Colonic mucosa (tissue), 4 donors: ENCODE measurements at regions not wholly inside any gene's neighbourhood (a gene's known extent, or its start where the extent isn't known, plus 50 kb on each side); places are given as distances from the start of the nearest gene placed in this dataset.

Experiments used
- DNase-seq: peaks from one replicate; pipeline ENCODE4 v3.0.0-alpha.2; 2020
- H3K27ac ChIP-seq: fragments of 200-600 bp; one replicate; pipeline ENCODE4 v1.8.0; 2021
- H3K27me3 ChIP-seq: fragments of 200-600 bp; one replicate; pipeline ENCODE4 v1.8.0; 2021
- H3K36me3 ChIP-seq: fragments of 200-600 bp; one replicate; pipeline ENCODE4 v1.8.0; 2021
- H3K4me1 ChIP-seq: fragments of 200-600 bp; one replicate; pipeline ENCODE4 v1.8.0; 2021; ENCODE audit warnings: mild to moderate bottlenecking
- H3K4me3 ChIP-seq: fragments of 200-600 bp; one replicate; pipeline ENCODE4 v1.8.0; 2021
- H3K9ac ChIP-seq, 2 donors: one replicate each; pipeline ENCODE4 v1.7.0; 2013; ENCODE audit warnings: control low read depth in 2 of 2, low read depth in 2 of 2, low read length in 2 of 2
- H3K9me3 ChIP-seq: fragments of 200-600 bp; one replicate; pipeline ENCODE4 v1.8.0; 2021
- intact Hi-C: fragments of 100-400 bp; cut with DNase I; formaldehyde crosslinking; loops from one replicate; pipeline ENCODE4 v1.14.1; 2022
- TF ChIP-seq, protein P1 (sequence below): fragments of 200-600 bp; IDR thresholded peaks from one replicate; pipeline ENCODE4 v1.8.0; 2022; ENCODE audit warnings: antibody characterized with exemption, mild to moderate bottlenecking
- donor health status: healthy.
- donor health status: DM: no; HTN: no; CAD: no.
- donor health status: DM: no; HTN: no; CAD: no.

DNA sequence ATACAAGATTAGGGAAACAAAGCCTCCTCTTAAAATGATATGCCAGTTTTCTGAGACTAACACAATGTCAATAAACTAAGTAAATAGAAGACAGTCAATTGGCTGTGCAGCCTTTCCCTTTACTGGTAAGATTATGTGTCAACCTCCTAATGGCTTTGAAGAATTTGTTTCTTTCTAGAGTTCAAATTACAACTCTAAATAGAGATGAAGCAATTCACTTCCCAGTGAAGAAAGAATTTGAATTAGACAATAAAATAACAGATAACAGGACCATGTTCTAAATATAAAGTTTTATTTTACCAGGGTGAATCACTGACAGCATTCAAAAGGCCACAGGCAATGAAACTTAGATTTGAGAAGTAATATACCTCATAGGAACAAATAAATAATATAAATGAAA, 680.3 kb downstream of the PLA2G4A start:
- H3K9me3 ChIP-seq, result no peaks in the 10 kb centered on the region
- no peak overlapping the region for H3K9ac ChIP-seq
- H3K27ac ChIP-seq, result no peak overlapping the region
- no peaks in the 10 kb centered on the region for H3K27me3 ChIP-seq
- intact Hi-C loops, result no loop called here
- no peak overlapping the region for H3K4me3 ChIP-seq
- no peaks in the 10 kb centered on the region for H3K4me1 ChIP-seq
- TF ChIP-seq, protein P1, sequence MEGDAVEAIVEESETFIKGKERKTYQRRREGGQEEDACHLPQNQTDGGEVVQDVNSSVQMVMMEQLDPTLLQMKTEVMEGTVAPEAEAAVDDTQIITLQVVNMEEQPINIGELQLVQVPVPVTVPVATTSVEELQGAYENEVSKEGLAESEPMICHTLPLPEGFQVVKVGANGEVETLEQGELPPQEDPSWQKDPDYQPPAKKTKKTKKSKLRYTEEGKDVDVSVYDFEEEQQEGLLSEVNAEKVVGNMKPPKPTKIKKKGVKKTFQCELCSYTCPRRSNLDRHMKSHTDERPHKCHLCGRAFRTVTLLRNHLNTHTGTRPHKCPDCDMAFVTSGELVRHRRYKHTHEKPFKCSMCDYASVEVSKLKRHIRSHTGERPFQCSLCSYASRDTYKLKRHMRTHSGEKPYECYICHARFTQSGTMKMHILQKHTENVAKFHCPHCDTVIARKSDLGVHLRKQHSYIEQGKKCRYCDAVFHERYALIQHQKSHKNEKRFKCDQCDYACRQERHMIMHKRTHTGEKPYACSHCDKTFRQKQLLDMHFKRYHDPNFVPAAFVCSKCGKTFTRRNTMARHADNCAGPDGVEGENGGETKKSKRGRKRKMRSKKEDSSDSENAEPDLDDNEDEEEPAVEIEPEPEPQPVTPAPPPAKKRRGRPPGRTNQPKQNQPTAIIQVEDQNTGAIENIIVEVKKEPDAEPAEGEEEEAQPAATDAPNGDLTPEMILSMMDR, result no peak
- no peaks in the 10 kb centered on the region for H3K36me3 ChIP-seq
- no peak for DNase-seq

DNA sequence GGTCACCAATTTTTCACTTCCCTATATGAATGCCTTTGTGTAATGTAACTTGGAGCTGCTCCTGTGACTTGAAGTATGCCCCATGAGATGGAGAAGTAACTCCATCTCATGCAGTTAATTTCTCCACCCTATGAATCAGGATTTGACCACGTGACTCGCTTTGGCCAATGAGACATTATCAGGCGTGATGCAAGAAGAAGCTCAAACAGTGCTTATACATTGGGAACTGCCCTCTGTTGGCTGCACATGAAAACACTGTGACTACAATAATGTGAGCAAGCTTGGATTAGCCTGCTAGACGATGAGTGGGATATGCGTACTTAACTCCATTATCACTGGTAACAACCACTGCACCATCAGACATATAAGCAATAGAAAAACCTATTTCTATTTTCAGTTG, 684.4 kb downstream of the PLA2G4A start:
- Histone ChIP-seq H3K36me3 (no peaks in the 10 kb centered on the region), H3K9me3 (no peaks in the 10 kb centered on the region), H3K27ac (no peak overlapping the region), H3K27me3 (no peaks in the 10 kb centered on the region), H3K4me1 (no peaks in the 10 kb centered on the region), H3K9ac (no peak overlapping the region), H3K4me3 (no peak overlapping the region)
- no peak for DNase-seq
- intact Hi-C loops, result no loop called here
- TF ChIP-seq, protein P1, result no peak

DNA sequence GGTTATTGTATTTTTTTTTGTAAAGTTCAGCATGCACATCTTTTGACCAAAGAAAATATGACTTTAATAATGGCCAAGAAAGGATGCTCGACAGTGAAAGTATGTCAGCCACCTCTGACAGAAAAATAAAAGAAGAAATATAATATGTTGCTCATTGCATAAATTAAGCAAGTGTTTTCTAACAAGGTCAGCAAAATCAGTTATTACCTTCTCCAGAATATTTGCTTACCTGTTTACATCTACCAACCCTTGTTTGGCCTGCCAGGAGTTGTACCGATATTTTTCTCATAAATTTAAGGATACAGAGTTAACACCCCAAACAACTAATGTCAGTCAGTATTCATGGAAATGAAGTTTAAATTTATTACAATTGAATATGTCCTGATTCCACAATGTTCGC, 685.4 kb downstream of the PLA2G4A start:
- no peak overlapping the region for H3K9ac ChIP-seq
- H3K27me3 ChIP-seq, result no peaks in the 10 kb centered on the region
- no peaks in the 10 kb centered on the region for H3K36me3 ChIP-seq
- TF ChIP-seq, protein P1, result no peak
- H3K9me3 ChIP-seq, result no peaks in the 10 kb centered on the region
- intact Hi-C loops, result no loop called here
- H3K27ac ChIP-seq, result no peak overlapping the region
- H3K4me1 ChIP-seq, result no peaks in the 10 kb centered on the region
- no peak overlapping the region for H3K4me3 ChIP-seq
- no peak for DNase-seq

DNA sequence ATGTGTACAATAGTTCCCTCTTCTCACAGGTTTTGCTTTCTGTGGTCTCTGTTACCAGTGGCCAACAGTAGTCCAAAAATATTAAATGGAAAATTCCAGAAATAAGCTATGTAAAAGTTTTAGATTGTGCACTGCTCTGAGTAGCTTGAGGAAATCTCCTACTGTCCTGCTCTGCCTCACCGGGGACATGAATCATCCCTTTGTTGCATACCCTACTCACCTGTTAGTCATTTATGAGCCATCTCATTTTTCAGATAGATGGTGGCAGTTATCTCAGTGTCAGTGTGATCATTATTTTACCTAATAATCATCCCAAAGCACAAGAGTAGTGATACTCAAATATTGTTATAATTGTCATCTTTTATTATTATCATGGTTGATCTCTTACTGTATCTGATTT, 688.1 kb downstream of the PLA2G4A start:
- Histone ChIP-seq H3K4me3 (no peak overlapping the region), H3K9ac (no peak overlapping the region), H3K36me3 (no peaks in the 10 kb centered on the region), H3K9me3 (no peaks in the 10 kb centered on the region), H3K4me1 (no peaks in the 10 kb centered on the region), H3K27me3 (no peaks in the 10 kb centered on the region), H3K27ac (no peak overlapping the region)
- TF ChIP-seq, protein P1, result no peak
- no peak for DNase-seq
- intact Hi-C loops, result no loop called here

DNA sequence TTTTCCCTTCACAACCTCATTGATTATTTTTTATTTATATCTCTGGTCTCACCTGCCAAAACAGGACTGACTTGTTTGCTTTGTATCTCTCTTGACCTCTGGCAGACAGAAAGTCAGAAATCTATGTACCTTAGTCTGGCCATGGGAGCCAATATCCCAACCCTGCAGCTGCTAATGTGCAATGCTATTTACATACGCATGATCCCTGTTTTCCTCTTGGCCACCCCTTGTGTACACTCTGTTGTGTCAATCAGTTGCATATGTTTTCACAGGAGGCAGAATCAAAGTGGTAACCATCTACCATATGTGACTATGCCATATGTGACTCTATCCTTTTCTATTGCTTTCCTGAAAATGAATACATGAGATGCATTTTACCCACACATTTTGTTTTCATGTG, 688.8 kb downstream of the PLA2G4A start:
- H3K27me3 ChIP-seq, result no peaks in the 10 kb centered on the region
- H3K36me3 ChIP-seq, result no peaks in the 10 kb centered on the region
- no peak overlapping the region for H3K9ac ChIP-seq
- DNase-seq, result no peak
- no peak overlapping the region for H3K4me3 ChIP-seq
- H3K27ac ChIP-seq, result no peak overlapping the region
- TF ChIP-seq, protein P1, result no peak
- intact Hi-C loops, result no loop called here
- H3K9me3 ChIP-seq, result no peaks in the 10 kb centered on the region
- no peaks in the 10 kb centered on the region for H3K4me1 ChIP-seq

DNA sequence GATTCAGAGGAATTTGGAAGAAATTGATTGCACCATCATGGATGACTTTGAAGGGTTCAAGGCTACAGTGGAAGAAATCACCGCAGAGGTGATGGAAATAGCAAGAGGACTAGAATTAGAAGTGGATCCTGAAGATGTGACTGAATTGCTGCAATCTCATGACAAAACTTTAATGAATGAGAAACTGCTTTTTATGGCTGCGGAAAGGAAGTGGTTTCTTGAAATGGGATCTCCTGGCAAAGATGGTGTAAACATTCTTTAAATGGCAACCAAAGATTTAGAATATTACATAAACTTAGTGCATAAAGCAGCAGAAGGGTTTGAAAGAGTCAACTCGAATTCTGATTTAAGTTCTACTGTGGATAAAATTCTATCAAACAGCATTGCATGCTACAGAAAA, 698.6 kb downstream of the PLA2G4A start:
- Histone ChIP-seq H3K27me3 (no peaks in the 10 kb centered on the region), H3K4me1 (no peaks in the 10 kb centered on the region), H3K4me3 (no peak overlapping the region), H3K9ac (no peak overlapping the region), H3K9me3 (no peaks in the 10 kb centered on the region), H3K27ac (no peak overlapping the region), H3K36me3 (no peaks in the 10 kb centered on the region)
- intact Hi-C loops, result no loop called here
- no peak for DNase-seq
- TF ChIP-seq, protein P1, result no peak
